ENCODE measurements at regions not wholly inside any gene's neighbourhood (a gene's known extent, or its start where the extent isn't known, plus 50 kb on each side); places are given as distances from the start of the nearest gene placed in this dataset.
A peak's percentile ranks its signal among the peaks of the same experiment; 100 is the strongest.

DNA sequence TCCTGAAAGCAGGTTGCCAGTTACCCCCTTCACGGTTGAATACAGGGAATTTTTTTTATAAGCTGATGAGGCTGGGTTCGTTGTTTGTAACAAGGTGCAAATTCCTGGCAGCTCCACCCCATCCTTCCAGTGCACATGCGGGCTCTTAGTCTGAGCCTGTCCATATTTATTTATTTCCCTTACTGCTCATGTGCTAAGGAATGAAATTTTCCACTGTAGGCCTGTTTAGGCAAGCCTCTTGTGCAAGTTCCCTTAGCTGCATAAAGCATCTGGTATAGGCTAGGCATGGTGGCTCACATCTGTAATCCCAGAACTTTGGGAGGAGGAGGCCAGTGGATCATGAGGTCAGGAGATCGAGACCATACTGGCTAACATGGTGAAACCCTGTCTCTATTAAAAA is 560.9 kb upstream of the PCDH9 start:
- no peak for DNase-seq (ENCODE audit: low spot score)

GRCh38 chr13:67776151-67776550 is 546.0 kb upstream of the PCDH9 start:
- no peak for DNase-seq (ENCODE audit: low spot score)

GRCh38 chr13:67775359-67775758 is 545.2 kb upstream of the PCDH9 start:
- no peak for DNase-seq (ENCODE audit: low spot score)

DNA sequence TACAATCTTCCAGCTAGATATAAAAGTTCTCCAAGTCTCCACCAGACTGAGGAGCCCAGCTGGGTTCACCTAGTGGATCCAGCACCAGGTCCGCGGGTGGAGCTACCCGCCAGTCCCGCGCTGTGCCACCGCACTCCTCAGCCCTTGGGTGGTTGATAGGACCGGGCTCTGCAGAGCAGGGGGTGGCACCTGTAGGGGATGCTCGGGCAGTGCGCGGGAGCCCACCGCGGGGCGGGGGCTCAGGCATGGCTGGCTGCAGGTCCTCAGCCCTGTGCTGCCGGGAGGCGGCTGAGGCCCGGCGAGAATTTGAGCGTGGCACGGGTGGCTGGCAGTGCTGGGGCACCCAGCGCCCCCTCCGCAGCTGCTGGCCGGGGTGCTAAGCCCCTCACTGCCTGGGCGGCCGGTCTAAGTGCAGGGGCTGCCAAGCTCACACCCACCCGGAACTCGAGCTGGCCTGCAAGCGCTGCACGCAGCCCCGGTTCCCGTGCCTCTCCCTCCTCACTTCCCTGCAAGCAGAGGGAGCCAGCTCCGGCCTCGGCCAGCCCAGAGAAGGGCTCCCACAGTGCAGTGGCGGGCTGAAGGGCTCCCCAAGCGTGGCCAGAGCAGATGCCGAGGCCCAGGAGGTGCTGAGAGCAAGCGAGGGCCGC is 542.8 kb upstream of the PCDH9 start:
- no peak for DNase-seq (ENCODE audit: low spot score)

DNA sequence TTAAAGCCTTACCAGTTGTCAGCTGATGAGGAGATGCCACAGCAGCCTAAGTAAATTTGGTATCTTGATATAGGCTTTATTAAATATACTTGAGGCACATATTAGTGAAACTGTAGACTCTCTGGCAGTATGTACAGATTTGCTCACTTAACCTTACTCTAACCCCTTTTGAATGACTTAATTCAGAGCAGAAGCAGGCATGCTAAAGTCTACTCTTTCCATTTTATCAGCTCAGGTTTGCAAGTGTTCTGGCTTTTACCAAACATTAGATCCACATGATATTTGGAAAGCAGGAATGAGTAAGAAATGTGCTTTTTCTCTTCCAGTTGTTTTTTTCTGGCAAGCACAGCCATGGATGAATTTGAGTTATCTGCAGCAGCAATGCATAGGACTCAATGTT is 541.0 kb upstream of the PCDH9 start:
- no peak for DNase-seq (ENCODE audit: low spot score)

- DNase-seq (ENCODE audit: low spot score): no peak
These were observed 539.8 kb upstream of the PCDH9 start for GRCh38 chr13:67769987-67770341.

DNA sequence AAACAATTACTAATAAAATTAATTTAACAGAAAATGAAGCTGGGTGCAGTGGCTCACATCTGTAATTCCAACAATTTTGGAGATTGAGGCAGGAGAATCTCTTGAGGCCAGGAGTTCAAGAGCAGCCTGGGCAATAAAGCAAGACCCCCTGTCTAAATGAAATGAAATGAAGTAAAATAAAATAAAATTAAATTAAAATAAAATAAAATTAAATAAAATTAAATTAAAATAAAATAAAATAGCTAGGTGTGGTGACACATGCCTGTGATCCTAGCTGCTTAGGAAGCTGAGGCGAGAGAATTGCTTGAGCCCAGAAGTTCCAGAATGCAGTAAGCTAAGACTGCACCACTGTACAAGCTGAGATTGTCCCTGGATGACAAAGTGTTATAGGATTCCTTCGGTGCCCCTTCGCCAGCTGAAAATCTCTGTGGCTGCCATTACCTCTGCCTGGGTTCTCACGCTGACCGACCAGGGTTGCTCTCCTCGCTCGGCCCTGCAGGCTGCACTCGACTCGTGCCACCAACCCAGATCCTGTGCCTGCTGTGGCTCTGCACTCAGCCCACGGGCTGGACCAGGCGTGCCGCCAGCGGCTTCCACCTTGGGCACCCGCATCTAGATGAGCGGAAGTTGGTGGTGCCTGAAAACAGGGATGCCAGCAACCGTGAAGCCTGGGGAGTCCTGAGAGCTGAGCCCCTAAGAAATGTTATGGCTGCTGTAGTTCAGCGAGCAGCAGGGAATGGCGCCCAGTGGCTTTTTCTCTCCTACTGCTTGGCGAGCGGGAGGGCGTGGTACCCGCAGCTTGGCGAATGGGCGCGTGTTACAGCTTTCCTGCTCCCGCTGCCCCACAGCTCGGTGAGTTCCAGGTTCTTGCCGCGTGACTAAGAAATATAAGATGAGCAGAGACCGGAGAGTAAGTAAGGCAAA is 539.2 kb upstream of the PCDH9 start:
- DNase-seq (ENCODE audit: low spot score): no peak

DNA sequence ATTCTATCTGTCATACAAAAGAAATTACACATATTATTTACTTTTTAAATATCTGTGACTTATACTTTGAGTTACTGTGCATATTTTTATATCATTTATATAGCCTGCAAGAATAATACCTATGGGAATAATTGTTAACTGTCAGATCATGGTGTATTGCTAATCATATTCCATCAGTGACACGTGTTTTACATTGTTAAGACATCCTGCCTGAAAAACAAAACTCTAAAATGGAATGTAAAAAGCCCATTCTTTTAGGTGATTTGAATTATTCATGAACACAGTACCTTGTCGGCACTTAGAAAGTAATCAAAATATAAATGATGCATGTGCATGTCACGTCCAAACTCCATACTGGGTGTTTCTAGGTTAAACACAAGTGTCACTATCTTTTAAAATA is 533.8 kb upstream of the PCDH9 start:
- DNase-seq (ENCODE audit: low spot score): no peak

GRCh38 chr13:67763384-67763783 is 533.2 kb upstream of the PCDH9 start:
- no peak for DNase-seq (ENCODE audit: low spot score)

DNA sequence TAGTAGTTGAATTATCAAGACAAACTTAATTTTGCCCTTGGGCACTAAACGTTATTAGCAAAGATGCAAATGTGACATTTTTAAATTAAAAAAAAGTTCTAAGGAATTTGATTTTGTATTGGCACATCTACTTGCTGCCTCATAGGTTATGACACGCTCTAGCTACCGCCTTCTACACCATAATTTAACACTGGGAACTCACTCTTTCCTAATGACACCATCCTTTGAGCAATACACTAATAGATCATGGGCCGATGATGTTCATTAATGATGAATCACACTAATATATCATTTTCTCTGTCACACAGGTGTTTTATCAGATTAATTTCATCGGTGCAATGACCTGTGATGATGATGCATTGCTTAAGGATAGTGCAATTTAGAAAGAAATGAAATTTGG is 528.8 kb upstream of the PCDH9 start:
- DNase-seq (ENCODE audit: low spot score): no peak

DNA sequence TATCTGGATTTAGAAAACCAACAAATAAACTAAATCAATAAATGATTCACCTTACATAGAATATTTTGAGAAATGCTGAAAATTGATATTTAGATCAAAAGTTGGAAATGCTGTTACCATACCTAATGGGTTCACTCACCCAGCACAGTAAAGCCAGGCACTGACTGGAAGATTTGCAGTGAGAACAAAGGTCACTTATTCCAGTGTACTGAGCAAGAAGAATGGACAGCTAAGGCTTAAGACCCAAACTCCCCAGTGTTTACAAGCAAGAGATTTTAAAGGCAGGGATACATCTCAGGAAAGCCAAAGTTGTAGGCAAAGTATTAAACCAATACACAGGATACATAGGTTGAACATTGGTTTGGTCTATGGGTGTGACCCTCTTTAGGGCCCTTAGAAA is 523.9 kb upstream of the PCDH9 start:
- no peak for DNase-seq (ENCODE audit: low spot score)

DNA sequence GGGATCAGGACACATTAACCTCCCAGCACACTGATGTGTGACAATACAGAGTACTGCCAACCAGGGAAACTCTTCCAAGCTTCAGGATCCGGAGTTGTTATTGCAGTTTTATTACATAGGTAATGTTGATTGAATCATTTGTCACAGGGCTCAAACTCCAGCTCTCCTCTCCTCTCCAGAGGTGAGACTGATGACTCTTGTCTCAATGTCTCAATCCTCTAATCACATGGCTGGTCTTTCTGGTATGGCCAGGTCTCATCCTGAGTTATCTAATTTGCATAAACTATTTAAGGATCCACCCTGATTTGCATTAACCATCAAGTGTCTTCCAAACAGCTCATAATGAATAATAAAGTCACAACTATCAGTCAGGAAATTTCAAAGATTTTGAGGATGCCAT is 522.6 kb upstream of the PCDH9 start:
- no peak for DNase-seq (ENCODE audit: low spot score)

- DNase-seq (ENCODE audit: low spot score): no peak
These were observed 512.3 kb upstream of the PCDH9 start for GRCh38 chr13:67742478-67742877.

DNA sequence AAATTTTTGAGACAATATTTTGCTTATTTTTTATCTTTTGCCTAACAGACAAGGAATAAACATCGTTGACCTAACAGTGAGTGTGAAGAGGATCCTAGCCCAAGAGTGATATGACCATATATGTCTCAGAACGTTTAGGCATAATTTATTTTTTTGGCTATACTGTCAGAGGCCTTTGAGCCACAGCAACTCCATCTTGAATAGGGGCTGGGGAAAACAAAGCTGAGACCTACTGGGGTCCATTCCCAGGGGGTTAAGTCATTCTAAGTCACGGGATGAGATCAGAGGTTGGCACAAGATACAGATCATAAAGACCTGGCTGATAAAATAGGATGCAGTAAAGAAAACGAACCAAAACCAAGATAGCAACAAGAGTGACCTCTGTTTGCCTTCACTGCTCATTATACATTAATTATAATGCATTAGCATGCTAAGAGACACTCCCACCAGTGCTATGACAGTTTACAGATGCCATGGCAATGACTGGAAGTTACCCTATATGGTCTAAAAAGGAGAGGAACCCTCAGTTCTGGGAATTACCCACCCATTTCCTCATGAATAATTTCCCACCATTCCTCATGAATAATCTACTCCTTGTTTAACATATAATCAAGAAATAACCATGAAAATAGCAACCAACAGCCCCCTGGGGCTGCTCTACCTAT is 510.9 kb upstream of the PCDH9 start:
- DNase-seq (ENCODE audit: low spot score): no peak

DNA sequence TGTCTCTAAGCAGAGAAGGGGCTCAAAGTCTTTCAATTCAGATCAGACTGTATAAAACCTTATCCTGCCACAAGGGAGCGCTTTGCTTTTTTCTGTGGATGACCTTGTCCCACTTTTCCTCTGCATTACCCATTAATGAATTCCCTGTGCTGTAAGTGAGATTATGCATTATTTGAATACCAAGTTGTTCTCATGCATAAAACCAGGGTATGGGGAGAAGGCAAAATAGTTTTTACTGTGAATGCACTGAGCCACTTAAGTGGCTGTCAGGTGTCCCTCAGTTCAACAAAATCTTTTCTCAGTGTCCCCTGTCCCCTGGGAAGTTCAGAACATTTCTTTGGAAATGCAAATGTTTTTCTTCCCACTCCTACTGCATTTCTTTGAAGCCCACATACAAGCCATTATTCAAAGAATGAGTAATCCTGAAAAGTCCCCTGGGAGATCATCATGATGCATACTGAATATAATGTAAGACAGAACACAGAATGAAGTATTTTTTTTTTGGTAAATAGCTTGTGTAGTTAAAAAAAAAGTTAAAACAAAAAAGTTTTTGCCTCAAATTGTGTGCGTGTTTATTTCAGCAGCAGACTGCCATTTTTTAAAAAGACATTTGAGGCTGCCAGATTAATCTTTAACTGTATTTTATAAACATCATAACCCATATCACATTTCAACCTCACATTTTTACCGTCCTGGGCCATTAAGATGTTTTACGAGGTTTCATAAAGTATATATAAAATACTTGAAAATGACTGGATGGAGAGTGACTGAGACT is 506.7 kb upstream of the PCDH9 start:
- peak; percentile 10 for DNase-seq (ENCODE audit: low spot score)

DNA sequence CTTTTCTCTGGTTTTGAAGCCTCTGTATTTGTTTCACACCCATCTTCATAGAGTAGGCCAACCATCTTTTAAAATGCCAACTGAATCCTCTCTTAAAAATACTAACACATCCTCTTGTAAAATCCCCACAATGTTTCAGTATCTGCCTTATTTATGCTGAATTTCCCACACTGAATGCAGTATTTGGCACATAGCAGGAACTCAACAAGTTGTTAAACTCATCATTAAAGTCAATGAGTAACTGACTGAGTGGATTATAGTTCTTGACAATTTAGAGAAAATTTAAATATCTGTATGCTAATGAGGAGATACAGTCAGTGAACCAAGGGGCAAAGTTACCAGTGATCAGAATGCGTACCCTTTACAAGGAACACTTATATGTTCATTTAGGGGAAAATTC is 505.5 kb upstream of the PCDH9 start:
- no peak for DNase-seq (ENCODE audit: low spot score)

DNA sequence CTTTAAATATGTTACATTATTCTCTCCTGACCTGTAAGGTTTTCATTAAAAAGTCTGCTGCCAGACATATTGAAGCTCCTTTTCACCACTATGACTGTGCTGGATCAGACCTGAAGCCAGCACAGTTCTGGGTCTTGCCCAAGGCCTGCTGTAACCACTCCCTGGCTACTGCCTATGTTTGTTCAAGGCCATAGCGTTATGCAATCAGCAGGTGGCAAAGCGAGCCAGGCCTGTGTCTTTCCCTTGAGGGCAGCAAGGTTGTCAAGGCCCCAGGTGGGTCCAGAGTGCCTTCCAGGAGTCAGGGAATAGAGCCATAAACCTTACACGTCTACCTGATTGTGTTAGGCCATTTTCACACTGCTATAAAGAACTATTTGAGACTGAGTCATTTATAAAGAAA is 496.8 kb upstream of the PCDH9 start:
- DNase-seq (ENCODE audit: low spot score): no peak

DNA sequence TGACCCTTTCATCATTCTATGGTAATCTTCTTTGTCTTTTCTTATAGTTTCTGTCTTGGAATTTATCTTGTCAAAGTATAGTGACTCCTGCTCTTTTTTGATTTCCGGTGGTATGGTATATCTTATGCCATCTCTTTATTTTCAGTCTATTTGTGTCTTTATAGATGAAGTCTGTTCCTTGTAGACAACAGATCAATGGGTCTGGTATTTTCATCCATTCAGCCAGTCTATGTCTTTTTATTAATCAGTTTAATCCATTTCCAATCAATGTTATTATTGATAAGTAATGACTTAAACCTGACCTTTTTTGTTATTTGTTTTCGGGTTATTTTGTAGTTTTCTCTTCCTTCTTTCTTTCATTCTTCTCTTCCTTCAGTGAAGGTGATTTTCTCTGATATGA is 495.9 kb upstream of the PCDH9 start:
- no peak for DNase-seq (ENCODE audit: low spot score)

DNA sequence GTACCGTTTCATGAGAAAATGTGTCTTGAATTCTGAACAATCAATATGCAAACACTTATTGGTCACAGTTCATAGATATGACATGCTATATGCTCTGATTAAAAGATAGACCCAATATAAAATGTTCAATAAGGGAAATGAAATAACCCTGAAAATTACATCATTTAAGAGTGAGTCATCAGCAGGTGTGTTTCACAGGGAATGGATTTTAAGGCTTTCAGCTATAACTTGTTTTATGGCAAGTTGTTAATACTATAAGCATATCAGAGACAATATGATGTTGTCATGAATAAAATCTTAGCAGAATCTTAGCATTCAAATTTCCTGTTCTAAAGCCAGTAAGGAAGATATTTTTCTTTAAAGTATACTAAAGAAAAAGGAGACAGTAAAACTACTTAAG is 483.4 kb upstream of the PCDH9 start:
- no peak for DNase-seq (ENCODE audit: low spot score)

DNA sequence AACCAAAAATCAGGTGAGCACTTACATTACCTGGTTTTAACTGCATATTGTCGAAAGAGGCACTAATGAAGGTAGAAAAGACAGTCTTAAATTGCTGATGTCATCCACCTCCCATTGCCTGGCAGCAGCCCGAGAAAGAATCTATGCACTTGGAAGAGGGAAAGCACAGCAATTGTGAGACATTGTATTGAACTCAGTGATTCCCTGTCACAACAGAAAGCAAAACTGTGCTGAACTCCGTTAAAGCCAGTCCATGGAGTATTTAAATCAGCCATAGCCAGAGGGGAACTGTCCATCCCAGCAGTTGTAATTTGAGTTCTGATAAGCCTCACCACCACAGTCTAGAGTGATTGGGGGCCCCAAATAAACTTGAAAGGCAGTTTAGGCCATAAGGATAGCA is 466.6 kb upstream of the PCDH9 start:
- DNase-seq (ENCODE audit: low spot score): no peak

GRCh38 chr13:67664502-67664901 is 434.4 kb upstream of the PCDH9 start:
- no peak for DNase-seq (ENCODE audit: low spot score)

- no peak for DNase-seq (ENCODE audit: low spot score)
These were observed 432.9 kb upstream of the PCDH9 start for GRCh38 chr13:67662997-67663396.

- DNase-seq (ENCODE audit: low spot score): no peak
These were observed 422.8 kb upstream of the PCDH9 start for GRCh38 chr13:67652887-67653286.

Data from kidney capillary endothelial cell (primary cell).